ENCODE measurements at regions not wholly inside any gene's neighbourhood (a gene's known extent, or its start where the extent isn't known, plus 50 kb on each side); places are given as distances from the start of the nearest gene placed in this dataset.
A peak's percentile ranks its signal among the peaks of the same experiment; 100 is the strongest.

DNA sequence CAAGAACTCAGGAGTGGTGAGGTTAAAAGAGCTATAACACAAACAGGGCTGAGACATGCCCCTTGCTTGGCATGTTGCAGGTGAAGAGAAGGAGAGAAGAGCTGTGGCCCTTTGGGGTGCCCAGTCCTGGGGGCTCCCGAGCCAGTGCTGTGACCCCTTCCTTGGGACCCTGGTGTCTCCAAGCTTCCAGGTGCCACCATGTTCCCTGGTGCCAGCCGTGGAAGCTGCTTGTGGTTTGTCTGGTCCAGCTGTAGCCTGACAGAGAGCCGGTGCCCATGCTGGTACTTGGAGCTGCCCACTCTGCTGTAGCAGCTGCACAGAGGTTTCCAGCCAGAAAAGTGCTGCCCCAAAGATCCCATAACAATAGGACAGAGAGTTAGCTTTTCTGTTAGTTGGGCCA is 159.2 kb upstream of the SLC38A2 start:
- TF ChIP-seq, protein P1, sequence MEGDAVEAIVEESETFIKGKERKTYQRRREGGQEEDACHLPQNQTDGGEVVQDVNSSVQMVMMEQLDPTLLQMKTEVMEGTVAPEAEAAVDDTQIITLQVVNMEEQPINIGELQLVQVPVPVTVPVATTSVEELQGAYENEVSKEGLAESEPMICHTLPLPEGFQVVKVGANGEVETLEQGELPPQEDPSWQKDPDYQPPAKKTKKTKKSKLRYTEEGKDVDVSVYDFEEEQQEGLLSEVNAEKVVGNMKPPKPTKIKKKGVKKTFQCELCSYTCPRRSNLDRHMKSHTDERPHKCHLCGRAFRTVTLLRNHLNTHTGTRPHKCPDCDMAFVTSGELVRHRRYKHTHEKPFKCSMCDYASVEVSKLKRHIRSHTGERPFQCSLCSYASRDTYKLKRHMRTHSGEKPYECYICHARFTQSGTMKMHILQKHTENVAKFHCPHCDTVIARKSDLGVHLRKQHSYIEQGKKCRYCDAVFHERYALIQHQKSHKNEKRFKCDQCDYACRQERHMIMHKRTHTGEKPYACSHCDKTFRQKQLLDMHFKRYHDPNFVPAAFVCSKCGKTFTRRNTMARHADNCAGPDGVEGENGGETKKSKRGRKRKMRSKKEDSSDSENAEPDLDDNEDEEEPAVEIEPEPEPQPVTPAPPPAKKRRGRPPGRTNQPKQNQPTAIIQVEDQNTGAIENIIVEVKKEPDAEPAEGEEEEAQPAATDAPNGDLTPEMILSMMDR (IDR thresholded peaks at IDR 0.05; ENCODE audit: low read depth, low read length), result no peak
- H3K4me3 ChIP-seq (replicated peaks in 1 of 2; ENCODE audit: low read depth in 2 of 2, low read length in 2 of 2), result no peak overlapping the region
- no peak for DNase-seq (ENCODE audit: low read depth in 2 of 2)

DNA sequence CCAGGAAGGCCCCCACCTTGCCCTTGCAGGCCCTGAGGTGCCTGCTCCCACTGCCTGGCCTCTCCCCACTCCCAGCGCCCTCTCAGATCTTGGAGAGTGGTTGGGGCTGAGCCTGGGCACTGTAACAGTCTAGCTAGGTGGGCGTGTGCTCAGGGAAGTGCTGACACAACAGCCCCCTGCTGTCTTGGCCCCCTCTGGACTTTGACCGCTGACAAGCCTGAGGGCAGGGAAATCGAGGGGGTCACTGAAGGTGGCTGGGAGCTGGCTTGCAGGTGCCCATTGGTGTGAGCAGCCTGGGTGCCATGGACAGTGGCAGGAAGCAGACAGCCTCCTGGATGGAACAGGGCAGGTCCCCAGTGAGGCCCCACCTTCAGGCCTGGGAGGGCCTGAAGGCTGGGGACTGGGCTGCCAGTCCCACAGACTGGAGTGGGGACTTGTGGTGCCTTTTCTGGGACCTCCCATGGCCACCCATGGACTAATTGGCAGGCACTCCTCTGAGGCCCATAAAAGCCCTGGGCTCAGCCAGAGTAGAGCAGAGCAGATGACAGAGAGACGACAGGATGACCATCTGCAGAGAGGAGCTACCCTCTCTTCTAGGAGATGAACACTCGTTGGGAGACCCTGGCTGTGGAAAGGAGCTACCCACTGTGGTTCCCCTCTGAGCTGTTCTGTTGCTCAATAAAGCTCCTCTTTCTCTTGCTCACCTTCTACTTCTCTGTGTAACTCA is 158.6 kb upstream of the SLC38A2 start:
- TF ChIP-seq, protein P1 (IDR thresholded peaks at IDR 0.05; ENCODE audit: low read depth, low read length), result no peak
- no peak for DNase-seq (ENCODE audit: low read depth in 2 of 2)
- H3K4me3 ChIP-seq (replicated peaks in 1 of 2; ENCODE audit: low read depth in 2 of 2, low read length in 2 of 2), result no peak overlapping the region

GRCh38 chr12:46530373-46531056 is 157.9 kb upstream of the SLC38A2 start:
- DNase-seq (ENCODE audit: low read depth in 2 of 2), result no peak
- TF ChIP-seq, protein P1 (IDR thresholded peaks at IDR 0.05; ENCODE audit: low read depth, low read length), result no peak
- no peak overlapping the region for H3K4me3 ChIP-seq (replicated peaks in 1 of 2; ENCODE audit: low read depth in 2 of 2, low read length in 2 of 2)

DNA sequence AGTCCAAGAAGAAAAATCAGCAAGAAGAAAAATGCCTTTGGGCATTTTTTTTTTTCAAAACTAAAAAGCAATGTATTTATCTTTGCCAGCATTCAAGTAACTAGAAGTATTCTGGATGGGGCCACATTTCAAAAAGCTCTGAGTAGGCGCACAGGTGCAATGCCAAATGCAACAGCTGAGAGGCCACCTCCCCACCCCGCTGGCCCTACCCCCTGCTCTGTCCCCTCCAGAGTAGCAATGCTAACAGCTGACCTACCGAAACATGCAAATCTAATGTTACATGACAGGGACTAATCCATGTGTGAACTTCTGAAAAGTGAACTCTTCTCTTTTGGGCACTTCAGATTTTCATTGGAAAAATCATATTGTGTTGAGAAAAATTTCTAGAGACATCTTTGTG is 153.7 kb upstream of the SLC38A2 start:
- TF ChIP-seq, protein P1 (IDR thresholded peaks at IDR 0.05; ENCODE audit: low read depth, low read length), result no peak
- no peak overlapping the region for H3K4me3 ChIP-seq (replicated peaks in 1 of 2; ENCODE audit: low read depth in 2 of 2, low read length in 2 of 2)
- DNase-seq (ENCODE audit: low read depth in 2 of 2), result no peak

GRCh38 chr12:46524778-46525177 is 152.2 kb upstream of the SLC38A2 start:
- DNase-seq (ENCODE audit: low read depth in 2 of 2), result peak; percentile 96 to 98
- no peak overlapping the region for H3K4me3 ChIP-seq (replicated peaks in 1 of 2; ENCODE audit: low read depth in 2 of 2, low read length in 2 of 2)
- TF ChIP-seq, protein P1 (IDR thresholded peaks at IDR 0.05; ENCODE audit: low read depth, low read length), result no peak

DNA sequence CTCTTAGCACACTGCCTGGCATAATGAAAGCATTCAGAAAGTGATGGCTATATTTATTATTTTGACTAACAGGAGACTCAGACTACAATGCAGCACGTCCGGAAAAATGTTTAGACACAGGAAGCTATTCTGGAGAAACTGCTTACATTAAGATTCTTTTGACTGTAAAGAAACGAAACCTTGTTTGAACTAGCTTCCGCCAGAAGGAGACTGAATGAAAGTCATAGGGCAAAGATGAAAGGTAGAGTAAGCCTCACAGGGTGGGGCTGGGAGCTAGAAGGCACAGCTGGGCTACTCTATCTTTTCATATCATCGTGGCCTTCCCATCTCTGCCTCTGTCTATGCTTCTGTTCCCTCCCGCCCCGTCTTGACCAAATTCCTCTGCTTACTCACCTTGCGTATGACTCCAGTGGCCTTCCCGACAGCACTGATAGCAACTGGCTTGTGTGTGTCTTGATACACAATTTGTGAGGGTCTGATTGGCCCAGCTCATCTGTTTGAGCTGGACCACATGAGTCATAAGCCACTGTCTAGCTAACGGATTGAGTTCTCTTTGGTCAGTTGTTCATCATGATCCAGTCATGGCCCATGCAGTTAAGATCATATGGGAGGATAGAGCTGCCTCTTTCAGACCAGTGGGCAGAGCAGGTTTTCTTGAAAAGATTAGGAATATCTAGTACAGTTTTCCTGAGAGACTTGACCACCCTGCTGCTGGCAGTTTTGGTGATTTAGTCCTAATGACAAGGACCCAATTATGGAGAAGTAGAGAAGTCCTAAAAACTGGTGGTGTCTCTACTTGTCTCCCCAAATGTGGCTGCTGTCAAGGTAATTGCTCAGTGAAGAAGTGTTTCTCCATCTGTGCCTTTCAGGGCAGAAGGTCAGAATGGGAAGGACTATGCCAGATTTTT is 151.5 kb upstream of the SLC38A2 start:
- DNase-seq (ENCODE audit: low read depth in 2 of 2), result peak; percentile 72 to 99
- H3K4me3 ChIP-seq (replicated peaks in 1 of 2; ENCODE audit: low read depth in 2 of 2, low read length in 2 of 2), result peak overlapping the region in 1 of 2 donors; percentile 43
- TF ChIP-seq, protein P1 (IDR thresholded peaks at IDR 0.05; ENCODE audit: low read depth, low read length), result no peak

All from cardiac fibroblast (primary cell).